GM18502 (cell line): ENCODE measurements at regions not wholly inside any gene's neighbourhood (a gene's known extent, or its start where the extent isn't known, plus 50 kb on each side); places are given as distances from the start of the nearest gene placed in this dataset.

Experiments
- ATAC-seq: cut with Tn5 transposase; IDR thresholded peaks from one replicate; pipeline ENCODE4 v1.9.1; 2021; ENCODE audit warnings: mild to moderate bottlenecking; ENCODE audit not compliant: unreplicated experiment, poor library complexity

- ATAC-seq, result no peak
Measured at GRCh38 chr7:53940483-53940882, 601.7 kb upstream of the VSTM2A start.

DNA sequence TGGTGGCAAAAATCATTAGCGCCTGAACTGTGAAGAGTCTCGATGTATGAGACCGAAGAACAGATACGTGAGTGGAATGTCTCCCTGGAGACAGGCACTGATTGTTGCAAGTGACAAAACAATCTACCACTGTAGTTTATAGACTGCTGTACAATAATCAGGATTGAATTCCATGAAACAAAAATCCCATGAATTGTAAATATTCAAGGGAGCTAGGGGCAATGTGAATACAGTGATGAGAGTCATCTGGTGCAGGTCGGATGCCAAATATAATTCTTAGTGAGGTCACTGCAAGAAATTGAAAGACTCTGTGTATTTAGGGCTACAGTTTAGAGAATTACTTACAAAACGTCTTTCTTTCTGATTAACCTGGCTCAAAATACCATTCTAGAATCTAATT, 594.4 kb upstream of the VSTM2A start:
- no peak for ATAC-seq

- ATAC-seq, result no peak
Measured at GRCh38 chr7:53965716-53966115, 576.5 kb upstream of the VSTM2A start.

DNA sequence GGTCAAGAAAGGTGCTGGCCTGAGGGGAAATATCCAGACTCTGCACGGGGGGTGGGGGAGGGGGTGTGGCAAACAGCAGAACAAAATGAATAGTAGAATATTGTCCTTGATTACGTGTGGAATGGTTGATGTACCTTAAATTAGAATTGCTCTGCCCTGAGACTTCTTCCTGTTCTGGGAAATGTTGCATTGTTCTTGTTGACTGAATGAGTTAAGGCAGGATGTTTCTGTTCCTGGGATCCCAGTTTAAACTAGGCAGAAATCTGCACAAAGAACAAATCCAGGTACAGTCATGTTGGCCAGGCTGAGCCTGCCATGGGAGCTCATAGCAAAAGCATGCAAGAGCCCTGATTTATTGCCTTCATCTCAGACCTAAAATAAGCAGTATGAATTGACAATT, 558.7 kb upstream of the VSTM2A start:
- no peak for ATAC-seq

DNA sequence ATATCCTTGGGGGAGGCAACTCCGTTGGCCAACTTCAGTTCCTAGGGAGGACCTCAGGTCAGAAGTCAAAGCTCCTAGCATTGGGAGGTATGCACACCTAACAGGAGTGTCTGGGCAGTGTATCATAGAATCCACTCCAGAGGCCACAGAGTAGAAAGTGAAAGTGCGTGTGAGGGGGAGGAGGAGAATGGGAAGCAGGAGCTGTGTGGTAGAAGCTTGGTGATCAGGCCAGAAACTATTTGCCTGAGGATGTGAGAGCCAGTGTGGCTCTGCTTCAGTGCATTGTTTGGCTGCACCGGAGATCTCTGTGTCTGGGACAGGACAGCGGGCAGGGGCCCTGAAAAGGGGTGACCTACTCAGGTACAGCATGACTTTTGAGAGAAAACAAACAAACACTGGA, 557.4 kb upstream of the VSTM2A start:
- no peak for ATAC-seq

GRCh38 chr7:53988376-53988775, 553.8 kb upstream of the VSTM2A start:
- ATAC-seq, result no peak

DNA sequence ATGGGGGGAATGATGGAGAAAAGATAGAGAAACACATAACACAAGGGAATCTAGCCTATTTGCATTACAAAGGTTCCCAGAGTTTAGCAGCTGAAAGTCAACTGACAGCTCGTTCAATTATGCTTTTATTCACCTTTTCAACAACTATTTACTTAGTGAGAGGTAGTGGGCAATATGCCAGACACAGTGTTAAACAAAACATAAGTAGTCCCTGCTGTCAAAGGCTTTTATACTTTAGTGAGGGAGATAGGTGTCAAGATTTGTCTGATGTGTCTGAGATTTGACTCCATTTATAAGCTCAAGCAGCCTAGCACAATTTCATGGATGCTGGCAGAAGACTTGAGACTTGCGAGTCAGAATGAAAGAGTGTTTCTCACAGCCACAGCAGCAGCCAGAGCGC, 549.0 kb upstream of the VSTM2A start:
- no peak for ATAC-seq

GRCh38 chr7:53996876-53997275, 545.3 kb upstream of the VSTM2A start:
- no peak for ATAC-seq

- ATAC-seq, result no peak
Measured at GRCh38 chr7:54014765-54015164, 527.4 kb upstream of the VSTM2A start.

DNA sequence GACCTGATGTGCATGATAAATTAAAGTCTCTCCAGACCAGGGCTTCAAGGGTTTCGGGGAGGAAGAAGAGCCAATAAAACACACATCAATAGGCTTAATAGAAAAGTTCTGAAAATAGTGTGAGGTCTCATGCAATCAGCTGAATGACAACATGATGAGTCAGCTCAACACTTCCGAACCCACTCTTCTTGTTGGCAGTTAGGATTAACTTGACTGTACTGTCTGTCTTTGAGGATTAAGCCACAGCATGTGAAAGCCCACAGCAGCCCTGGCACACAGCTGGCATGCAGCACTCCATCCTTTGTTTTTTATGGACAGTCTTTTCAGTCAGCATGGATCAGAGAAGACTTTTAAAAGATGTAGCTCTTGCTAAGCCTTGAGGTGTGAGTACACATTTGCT, 526.9 kb upstream of the VSTM2A start:
- ATAC-seq, result no peak

DNA sequence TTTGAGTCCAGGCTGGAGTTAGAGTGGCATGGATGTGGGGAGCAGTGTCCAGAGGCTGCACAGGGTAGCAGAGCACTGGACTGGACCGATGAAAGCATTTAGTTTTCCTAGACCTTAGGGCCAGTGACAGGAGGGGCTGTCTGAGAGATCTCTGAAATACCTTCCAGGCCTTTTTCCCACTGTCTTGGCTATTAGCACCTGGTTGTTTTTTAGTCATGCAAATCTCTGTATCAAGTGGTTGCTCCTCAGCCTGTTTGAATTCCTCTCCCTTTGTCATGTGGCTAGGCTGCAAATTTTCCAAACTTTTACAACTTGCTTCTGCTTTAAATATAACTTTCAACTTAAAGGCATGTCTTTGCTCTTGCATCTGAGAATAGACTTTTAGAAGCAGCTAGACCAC, 504.3 kb upstream of the VSTM2A start:
- ATAC-seq, result no peak

- ATAC-seq, result no peak
Measured at GRCh38 chr7:54060643-54061042, 481.5 kb upstream of the VSTM2A start.

DNA sequence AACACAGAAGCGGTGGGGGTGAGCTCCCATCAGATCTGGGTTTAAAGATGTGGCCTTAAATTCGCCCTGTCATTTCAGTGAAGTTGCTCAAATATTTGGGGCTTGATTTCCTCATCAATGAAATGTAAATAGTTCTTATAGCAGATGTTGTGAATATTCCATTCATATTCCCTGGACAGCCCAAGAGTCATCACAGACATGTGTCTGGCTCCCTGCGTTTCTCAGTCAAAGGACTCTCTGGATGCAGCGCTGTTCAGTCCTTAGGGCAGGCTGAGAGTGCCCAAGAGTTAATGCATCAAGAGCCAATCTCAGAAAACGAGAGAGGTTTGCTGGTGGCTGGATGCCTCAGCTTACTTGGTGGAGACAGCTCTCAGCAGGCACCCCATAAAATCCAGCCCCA, 475.5 kb upstream of the VSTM2A start:
- ATAC-seq, result no peak

GRCh38 chr7:54069843-54070242, 472.3 kb upstream of the VSTM2A start:
- ATAC-seq, result no peak

DNA sequence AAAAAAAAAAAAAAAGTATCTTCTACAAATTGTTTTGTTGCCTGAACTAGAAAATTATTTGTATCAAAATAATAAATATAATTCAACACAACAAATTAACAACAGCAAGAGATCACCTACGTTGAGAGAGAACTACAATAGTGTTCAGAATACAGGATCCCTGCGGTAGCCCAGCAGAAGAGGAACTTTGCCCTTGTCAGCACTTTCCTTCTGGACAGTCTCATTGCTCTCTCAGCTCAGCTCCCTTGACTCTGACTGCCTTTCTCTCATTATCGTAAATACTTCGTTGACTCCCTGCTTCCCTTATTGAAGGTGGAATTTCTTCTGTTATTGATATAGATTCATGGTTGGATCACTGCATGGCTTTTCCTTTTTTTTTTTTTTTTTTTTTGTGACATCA, 469.5 kb upstream of the VSTM2A start:
- ATAC-seq, result no peak

DNA sequence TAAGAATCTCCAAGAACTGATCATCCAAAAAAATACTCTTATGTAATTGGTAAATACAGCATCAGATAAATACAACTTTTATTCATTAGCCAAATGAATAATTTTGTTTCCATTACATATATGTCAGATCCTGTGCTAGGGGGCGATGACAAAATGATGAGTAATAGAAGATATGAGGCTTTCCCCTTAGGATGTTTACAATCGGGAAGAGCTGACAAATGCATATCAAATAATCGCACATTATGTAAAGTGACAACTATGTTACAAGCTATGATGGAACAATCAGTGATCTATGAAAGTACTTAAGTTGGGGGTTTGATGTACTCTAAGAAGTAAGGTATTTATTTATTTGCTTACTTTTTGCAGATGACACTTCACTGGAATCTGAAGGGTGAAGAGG, 465.6 kb upstream of the VSTM2A start:
- no peak for ATAC-seq

DNA sequence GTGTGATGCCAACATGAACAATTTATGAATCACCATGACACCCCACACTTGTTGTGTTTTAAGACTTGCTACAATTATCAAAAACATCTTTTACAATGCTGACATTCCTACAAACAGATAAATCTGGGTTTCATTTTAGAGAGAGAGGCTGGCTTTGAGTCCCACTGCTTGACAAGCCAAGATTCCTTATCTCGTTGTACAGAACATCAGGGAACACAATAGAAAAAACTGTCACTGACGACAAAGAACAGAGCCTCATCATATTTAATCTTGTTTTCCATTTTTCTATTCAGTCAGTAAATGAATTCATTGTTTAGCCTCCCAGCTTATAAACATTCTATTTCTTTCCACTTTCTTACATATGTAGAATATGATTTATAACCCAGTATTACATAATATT, 461.6 kb upstream of the VSTM2A start:
- no peak for ATAC-seq

DNA sequence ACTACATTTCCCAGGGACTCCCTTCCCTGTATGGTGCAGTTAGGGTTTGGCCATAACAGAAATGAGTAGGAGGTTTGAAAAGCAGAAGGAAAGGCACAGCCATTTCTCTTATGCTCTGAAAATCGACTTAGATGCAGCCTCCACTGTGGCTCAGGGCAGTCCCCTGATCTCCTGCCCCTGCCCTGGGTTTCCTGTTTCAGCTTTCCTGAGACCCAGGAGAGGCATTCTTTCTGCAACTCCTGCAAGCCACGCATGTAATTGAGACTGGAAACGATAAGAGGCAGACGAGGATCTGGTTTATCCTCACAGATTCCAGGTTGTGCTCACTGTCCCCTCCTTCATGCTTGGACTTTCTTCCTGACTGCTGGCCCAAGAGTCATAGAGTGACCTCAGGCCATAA, 461.2 kb upstream of the VSTM2A start:
- no peak for ATAC-seq

- ATAC-seq, result no peak
Measured at GRCh38 chr7:54084340-54084739, 457.8 kb upstream of the VSTM2A start.

- no peak for ATAC-seq
Measured at GRCh38 chr7:54090652-54091213, 451.4 kb upstream of the VSTM2A start.

- ATAC-seq, result no peak
Measured at GRCh38 chr7:54091322-54091721, 450.9 kb upstream of the VSTM2A start.

- no peak for ATAC-seq
Measured at GRCh38 chr7:54097886-54098285, 444.3 kb upstream of the VSTM2A start.

GRCh38 chr7:54109501-54109900, 432.7 kb upstream of the VSTM2A start:
- ATAC-seq, result no peak
